HL-60 (cell line): ENCODE measurements at regions not wholly inside any gene's neighbourhood (a gene's known extent, or its start where the extent isn't known, plus 50 kb on each side); places are given as distances from the start of the nearest gene placed in this dataset.

Experiments
- DNase-seq, 2 experiments: peaks; one replicate each; pipeline ENCODE4 v3.0.0-alpha.2; 2010 to 2020; ENCODE audit warnings: low read depth in 1 of 2, low spot score in 1 of 2
- H3K27ac ChIP-seq: fragments of 250-450 bp; sonication (Bioruptor Pico); replicated peaks from 2 replicates; pipeline ENCODE4 v1.5.1; 2020; ENCODE audit warnings: mild to moderate bottlenecking, moderate library complexity
- H3K27me3 ChIP-seq: fragments of 250-450 bp; sonication (Bioruptor Pico); 2 replicates; pipeline ENCODE4 v1.5.1; 2021; ENCODE audit warnings: mild to moderate bottlenecking, moderate library complexity; ENCODE audit not compliant: insufficient read depth, poor library complexity, severe bottlenecking
- H3K4me3 ChIP-seq: replicated peaks from 2 replicates; pipeline ENCODE4 v1.5.1; 2011; ENCODE audit warnings: mild to moderate bottlenecking, control low read depth, low read length; ENCODE audit not compliant: insufficient read depth
- CTCF ChIP-seq: IDR thresholded peaks from one replicate; pipeline ENCODE4 v1.5.1; 2011; ENCODE audit warnings: low read length, control low read depth, inconsistent platforms; ENCODE audit not compliant: insufficient read depth
- GABPA ChIP-seq: IDR thresholded peaks from 2 replicates; pipeline ENCODE4 v1.6.1; 2012; ENCODE audit warnings: low read depth
- POLR2AphosphoS5 ChIP-seq: IDR thresholded peaks from 2 replicates; pipeline ENCODE4 v1.6.1; 2012; ENCODE audit warnings: low read depth
- REST ChIP-seq: IDR thresholded peaks from 2 replicates; pipeline ENCODE4 v1.6.1; 2012; ENCODE audit warnings: low read depth; ENCODE audit not compliant: insufficient replicate concordance
- SPI1 ChIP-seq: IDR thresholded peaks from 2 replicates; pipeline ENCODE4 v1.6.1; 2012; ENCODE audit warnings: low read depth, mild to moderate bottlenecking, borderline replicate concordance

- no peaks in the 10 kb centered on the region for H3K27me3 ChIP-seq
- no peak overlapping the region for H3K27ac ChIP-seq
- TF ChIP-seq SPI1 (no peak), CTCF (no peak), POLR2AphosphoS5 (no peak), REST (no peak), GABPA (no peak)
- H3K4me3 ChIP-seq, result no peak overlapping the region
- no peak for DNase-seq
Observed at GRCh38 chr10:25678220-25678619, 255.8 kb upstream of the MYO3A start.

- no peak overlapping the region for H3K4me3 ChIP-seq
- no peak for DNase-seq
- no peaks in the 10 kb centered on the region for H3K27me3 ChIP-seq
- no peak overlapping the region for H3K27ac ChIP-seq
- TF ChIP-seq REST (no peak), SPI1 (no peak), POLR2AphosphoS5 (no peak), CTCF (no peak), GABPA (no peak)
Observed at GRCh38 chr10:25678666-25679065, 255.4 kb upstream of the MYO3A start.

GRCh38 chr10:25682203-25682851 lies 251.7 kb upstream of the MYO3A start:
- no peak overlapping the region for H3K4me3 ChIP-seq
- no peaks in the 10 kb centered on the region for H3K27me3 ChIP-seq
- no peak overlapping the region for H3K27ac ChIP-seq
- no peak for TF ChIP-seq GABPA
- no peak for TF ChIP-seq REST
- TF ChIP-seq CTCF, result no peak
- no peak for TF ChIP-seq POLR2AphosphoS5
- TF ChIP-seq SPI1, result no peak
- DNase-seq, result no peak
